ENCODE measurements at regions not wholly inside any gene's neighbourhood (a gene's known extent, or its start where the extent isn't known, plus 50 kb on each side); places are given as distances from the start of the nearest gene placed in this dataset.

- no peak for TF ChIP-seq CTCF (IDR thresholded peaks at IDR 0.05)
- Mint-ChIP-seq H3K4me1 (ENCODE audit: low read depth) (peaks cover 8% of the 10 kb centered on the region), H3K9me3 (no peaks in the 10 kb centered on the region), H3K36me3 (ENCODE audit: low read depth) (no peaks in the 10 kb centered on the region), H3K27ac (no peak overlapping the region), H3K27me3 (no peaks in the 10 kb centered on the region), H3K4me3 (no peak overlapping the region)
- POLR2A ChIA-PET: no interaction called here
- intact Hi-C loops (cut with micrococcal nuclease): no loop called here
- no peak for DNase-seq
- ATAC-seq: no peak
- CTCF ChIA-PET: no interaction called here
These were observed 145.1 kb downstream of the AQP9 start for GRCh38 chr15:58283302-58283701.

GRCh38 chr15:58284293-58284692, 146.1 kb downstream of the AQP9 start:
- DNase-seq (no peak), ATAC-seq (no peak)
- Mint-ChIP-seq H3K4me1 (ENCODE audit: low read depth) (peaks cover 8% of the 10 kb centered on the region), H3K4me3 (no peak overlapping the region), H3K36me3 (ENCODE audit: low read depth) (no peaks in the 10 kb centered on the region), H3K27ac (no peak overlapping the region), H3K27me3 (no peaks in the 10 kb centered on the region), H3K9me3 (no peaks in the 10 kb centered on the region)
- ChIA-PET CTCF (no interaction called here), POLR2A (interaction anchor here (1.1 kb wide), 1 partner anchor 15 kb away, joined by 3 read pairs; no protein-coding TSS in a partner anchor)
- intact Hi-C loops (cut with micrococcal nuclease): no loop called here
- no peak for TF ChIP-seq CTCF (IDR thresholded peaks at IDR 0.05)

- Mint-ChIP-seq H3K27ac (no peak overlapping the region), H3K9me3 (no peaks in the 10 kb centered on the region), H3K36me3 (ENCODE audit: low read depth) (no peaks in the 10 kb centered on the region), H3K4me3 (no peak overlapping the region), H3K4me1 (ENCODE audit: low read depth) (peaks cover 8% of the 10 kb centered on the region), H3K27me3 (no peaks in the 10 kb centered on the region)
- no peak for TF ChIP-seq CTCF (IDR thresholded peaks at IDR 0.05)
- intact Hi-C loops (cut with micrococcal nuclease): no loop called here
- ChIA-PET POLR2A (interaction anchor here (1.1 to 1.2 kb wide), 2 partner anchors 8 to 16 kb away, joined by 3 read pairs; no protein-coding TSS in a partner anchor), CTCF (no interaction called here)
- ATAC-seq: no peak
- DNase-seq: no peak
These were observed 146.4 kb upstream of the LIPC start for GRCh38 chr15:58285212-58285920.

GRCh38 chr15:58285921-58286278, 145.9 kb upstream of the LIPC start:
- intact Hi-C loops (cut with micrococcal nuclease): no loop called here
- TF ChIP-seq CTCF (IDR thresholded peaks at IDR 0.05): no peak
- CTCF ChIA-PET: no interaction called here

GRCh38 chr15:58286523-58286922, 145.3 kb upstream of the LIPC start:
- Mint-ChIP-seq H3K36me3 (ENCODE audit: low read depth) (no peaks in the 10 kb centered on the region), H3K4me3 (no peak overlapping the region), H3K4me1 (ENCODE audit: low read depth) (peaks cover 16% of the 10 kb centered on the region), H3K27me3 (no peaks in the 10 kb centered on the region), H3K27ac (no peak overlapping the region), H3K9me3 (no peaks in the 10 kb centered on the region)
- ChIA-PET POLR2A (no interaction called here), CTCF (no interaction called here)
- TF ChIP-seq CTCF (IDR thresholded peaks at IDR 0.05): no peak
- ATAC-seq (no peak), DNase-seq (no peak)
- intact Hi-C loops (cut with micrococcal nuclease): no loop called here

More at GRCh38 chr15:58285921-58286278, 145.9 kb upstream of the LIPC start:
- POLR2A ChIA-PET: interaction anchor here (1.2 kb wide), 1 partner anchor 8 kb away, joined by 3 read pairs; no protein-coding TSS in a partner anchor
- Mint-ChIP-seq H3K4me3 (no peak overlapping the region), H3K27ac (no peak overlapping the region), H3K27me3 (no peaks in the 10 kb centered on the region), H3K36me3 (ENCODE audit: low read depth) (no peaks in the 10 kb centered on the region), H3K4me1 (ENCODE audit: low read depth) (peaks cover 12% of the 10 kb centered on the region), H3K9me3 (no peaks in the 10 kb centered on the region)
- no peak for ATAC-seq
- DNase-seq: no peak
